ENCODE measurements at regions not wholly inside any gene's neighbourhood (a gene's known extent, or its start where the extent isn't known, plus 50 kb on each side); places are given as distances from the start of the nearest gene placed in this dataset.

DNA sequence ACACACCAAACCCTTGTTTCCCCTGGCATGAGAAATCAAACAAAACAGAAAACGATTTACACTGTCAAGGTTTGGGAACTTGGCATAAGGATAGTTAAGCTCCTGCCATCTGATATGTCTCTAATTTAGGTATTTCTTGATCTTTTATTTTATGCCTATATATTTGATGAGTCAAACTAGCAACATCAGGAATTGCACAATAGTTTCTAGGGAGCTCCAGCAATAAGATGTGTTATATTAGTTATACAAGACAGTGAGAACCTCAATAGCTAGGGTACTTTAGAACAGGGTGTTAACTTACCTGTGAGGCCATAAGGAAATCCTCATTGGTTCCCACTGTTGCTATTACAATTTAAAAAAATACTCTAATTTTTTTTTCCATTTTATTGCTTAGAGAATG, 474.2 kb downstream of the GBA3 start:
- no peak for DNase-seq (ENCODE audit: low spot score)

- DNase-seq (ENCODE audit: low spot score) = no peak
Measured at GRCh38 chr4:23166407-23166806, 473.7 kb downstream of the GBA3 start.

DNA sequence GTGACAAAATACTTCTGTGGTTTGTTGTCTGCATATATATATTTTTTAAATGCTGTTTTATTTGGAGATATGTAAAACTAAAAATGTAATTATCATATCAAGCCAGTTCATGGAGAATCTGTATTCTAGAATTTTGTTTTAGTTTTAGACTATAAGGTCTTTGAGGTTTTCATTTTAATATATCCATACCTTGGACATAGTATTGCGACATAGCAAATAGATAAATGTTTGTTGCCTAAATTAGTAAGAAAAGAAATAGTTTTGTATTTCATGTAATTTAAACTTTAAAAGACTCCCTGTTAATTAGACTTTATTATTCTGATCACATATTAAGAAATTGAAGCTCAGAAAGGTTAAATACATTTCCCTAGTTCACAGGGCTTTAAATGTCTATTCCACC, 472.9 kb downstream of the GBA3 start:
- no peak for DNase-seq (ENCODE audit: low spot score)

DNA sequence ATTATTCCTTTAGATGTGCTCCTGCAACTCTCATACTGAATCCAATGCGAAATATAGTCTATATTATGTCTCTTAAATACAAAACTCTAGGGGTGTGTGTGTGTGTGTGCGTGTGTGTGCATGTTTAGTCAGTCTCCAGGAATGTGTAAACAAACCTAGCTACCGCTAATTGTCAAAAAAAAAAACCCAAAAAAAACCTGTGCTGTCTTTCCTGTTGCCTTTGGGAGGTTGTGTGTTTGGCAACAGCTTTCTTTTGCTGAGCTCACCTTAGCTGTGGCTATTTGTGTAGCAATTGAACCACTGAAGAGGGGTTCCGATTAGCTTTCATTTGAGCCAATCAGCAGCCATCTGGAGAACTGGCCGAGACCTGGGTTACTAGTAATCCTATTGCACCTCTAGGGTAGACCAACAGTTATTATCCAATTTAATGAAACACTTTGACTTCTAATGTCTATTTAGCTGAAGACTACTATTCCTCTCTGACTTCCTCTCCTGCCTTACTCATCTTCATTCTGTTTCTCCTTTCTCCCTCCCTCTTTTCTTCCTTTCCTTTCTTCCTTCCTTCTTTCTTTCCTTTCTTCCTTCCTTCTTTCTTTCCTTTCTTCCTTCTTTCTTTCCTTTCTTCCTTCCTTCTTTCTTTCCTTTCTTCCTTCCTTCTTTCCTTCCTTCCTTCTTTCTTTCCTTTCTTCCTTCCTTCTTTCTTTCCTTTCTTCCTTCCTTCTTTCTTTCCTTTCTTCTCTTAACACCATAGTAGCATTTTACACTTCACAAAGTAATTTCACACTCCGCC, 471.1 kb downstream of the GBA3 start:
- DNase-seq (ENCODE audit: low spot score) = no peak

DNA sequence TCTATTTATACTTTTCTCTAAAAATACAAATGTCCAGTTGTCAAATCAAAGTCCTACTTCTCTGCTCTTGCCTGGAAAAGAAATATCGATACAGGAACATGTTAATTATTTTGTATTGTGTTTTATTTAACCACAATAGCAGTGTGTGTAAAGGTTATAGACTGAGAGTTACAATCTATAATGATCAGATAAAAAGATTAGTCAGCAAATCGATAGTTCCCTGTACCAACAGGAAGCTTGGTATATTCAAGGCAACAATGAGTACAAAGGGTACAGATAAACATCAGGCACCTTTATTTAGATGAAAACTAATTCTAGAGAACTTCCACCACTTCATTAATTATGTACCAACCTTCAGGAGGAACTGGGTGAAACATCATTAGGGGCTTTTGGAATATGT, 469.5 kb downstream of the GBA3 start:
- no peak for DNase-seq (ENCODE audit: low spot score)

GRCh38 chr4:23161787-23162186, 469.1 kb downstream of the GBA3 start:
- no peak for DNase-seq (ENCODE audit: low spot score)

DNA sequence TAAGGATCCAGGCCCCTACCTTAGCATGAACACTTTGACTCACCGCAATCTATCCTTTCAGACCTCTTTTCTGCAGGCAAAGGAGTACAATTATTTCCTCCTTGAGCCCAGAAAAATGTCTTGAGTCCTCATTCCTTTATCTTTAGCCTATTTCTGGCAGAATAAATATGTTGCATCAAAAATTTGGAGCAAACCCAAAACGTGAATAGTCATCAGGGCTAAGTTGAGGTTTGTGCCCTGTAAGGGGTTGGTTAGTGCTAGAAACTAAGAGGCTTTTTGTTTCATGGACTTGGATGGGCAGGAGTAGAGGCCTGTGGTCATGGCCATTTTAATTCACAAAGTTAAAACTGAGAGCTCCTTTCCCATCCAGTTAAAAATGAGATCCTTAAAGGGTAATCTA, 460.3 kb downstream of the GBA3 start:
- no peak for DNase-seq (ENCODE audit: low spot score)

DNA sequence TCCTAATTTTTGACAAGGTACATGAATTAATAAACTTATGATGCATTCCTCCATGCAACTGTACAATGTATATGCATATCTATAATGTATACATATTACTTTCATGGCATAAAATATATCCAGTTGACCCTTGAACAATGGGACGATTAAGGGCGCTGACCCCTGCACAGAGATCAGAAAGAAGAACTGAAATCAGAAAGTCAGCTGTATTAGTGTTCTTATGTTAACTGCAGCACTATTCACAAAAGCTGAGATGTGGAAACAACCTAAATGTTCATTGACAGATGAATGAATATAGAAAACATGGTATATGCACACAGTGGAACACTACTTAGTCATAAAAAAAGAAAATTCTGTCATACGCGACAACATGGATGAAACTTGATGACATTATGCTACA, 457.1 kb downstream of the GBA3 start:
- DNase-seq (ENCODE audit: low spot score) = no peak

GRCh38 chr4:23144707-23145106, 452.0 kb downstream of the GBA3 start:
- no peak for DNase-seq (ENCODE audit: low spot score)

DNA sequence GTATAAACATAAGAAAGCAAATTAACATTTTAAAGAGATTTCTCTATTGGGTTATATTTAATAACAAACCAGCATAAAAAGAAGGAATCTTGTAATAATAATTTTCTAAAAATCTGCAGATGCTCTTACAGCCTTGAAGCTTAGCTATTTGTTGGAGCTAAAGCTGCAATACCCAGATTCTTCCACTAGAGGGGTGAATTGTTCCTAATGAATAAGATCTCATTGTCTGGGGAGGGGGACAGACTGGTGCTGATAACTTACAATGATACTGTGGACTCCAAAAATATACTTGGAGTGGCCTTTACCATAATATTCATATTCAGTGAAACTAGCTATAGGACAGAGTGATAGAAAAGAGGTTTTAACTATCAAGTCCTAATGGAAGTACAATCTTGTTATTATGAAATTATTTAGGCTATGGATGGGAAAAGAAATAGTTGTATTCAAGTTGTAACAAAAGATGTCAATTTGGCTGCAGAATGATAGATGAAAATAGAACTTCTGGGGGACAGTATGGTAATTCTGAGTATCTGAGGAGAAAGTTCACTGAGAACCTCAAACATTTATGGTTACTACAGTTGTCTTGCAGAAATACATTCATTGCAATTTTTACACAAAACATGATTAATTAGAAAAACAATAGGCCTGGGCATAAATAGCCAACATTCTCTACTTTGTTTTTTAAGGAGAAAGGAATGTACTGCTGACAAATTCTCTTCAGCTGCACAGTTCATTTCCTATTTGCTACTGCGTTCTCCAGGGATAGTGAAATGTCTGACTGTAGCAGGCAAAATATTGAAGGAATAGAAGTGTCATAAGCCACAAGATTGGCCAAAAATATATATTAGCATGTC, 443.3 kb downstream of the GBA3 start:
- peak; percentile 19 for DNase-seq (ENCODE audit: low spot score)

DNA sequence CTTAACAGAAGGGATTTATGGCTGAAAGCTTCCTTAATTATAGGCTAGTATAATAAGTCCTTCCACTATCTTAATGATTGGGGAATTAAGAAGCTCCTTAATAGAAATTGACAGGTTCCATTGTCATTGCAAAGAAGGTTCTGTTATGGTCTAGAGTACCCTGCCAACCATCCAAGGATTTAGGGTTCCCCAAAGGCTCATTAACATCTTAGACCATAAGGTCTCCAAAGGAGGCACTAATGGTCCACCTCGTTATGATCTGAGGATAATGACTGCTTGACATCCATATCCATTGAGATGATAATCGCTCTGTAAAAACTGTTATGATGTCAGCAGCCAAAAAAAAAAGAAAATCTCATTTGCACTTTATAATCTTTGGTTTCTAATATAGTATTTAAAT, 441.6 kb downstream of the GBA3 start:
- DNase-seq (ENCODE audit: low spot score) = no peak

DNA sequence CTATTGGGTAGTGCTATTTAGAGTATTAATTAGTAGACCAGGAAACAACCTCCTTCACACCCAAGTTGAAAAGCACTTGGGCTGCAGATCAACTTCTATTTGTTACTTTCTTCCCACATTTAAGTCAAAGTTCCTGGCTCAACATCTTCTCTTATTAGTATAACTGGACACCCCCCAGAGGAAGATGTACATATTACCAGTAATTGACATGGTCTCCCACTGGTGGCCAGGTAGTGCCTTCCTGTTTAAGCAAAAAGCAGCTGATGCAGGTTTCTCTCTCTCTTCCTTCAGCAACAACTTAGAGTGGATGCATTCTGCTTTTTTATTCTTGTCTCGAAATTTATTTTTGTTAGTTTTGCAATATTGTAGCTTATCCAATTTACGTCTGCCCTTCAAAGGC, 438.1 kb downstream of the GBA3 start:
- DNase-seq (ENCODE audit: low spot score) = no peak

DNA sequence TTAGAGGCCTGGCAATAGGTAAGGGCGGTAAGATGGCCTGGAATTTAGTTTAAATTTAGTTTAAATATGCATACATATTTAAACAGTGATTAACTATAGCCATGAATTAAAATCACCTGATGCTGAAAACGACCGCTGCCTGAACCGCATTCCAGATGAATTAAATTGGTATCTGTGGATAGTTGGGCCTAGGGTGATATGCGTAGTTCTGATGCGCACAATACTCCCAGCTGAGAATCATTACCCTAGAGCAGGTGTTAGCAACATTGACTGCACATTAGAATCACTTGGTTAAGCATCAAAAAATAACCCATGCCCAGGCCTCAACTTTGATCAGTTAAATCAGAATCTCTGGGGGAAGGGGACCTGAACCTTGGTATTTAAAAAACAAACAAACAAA, 432.4 kb downstream of the GBA3 start:
- no peak for DNase-seq (ENCODE audit: low spot score)

DNA sequence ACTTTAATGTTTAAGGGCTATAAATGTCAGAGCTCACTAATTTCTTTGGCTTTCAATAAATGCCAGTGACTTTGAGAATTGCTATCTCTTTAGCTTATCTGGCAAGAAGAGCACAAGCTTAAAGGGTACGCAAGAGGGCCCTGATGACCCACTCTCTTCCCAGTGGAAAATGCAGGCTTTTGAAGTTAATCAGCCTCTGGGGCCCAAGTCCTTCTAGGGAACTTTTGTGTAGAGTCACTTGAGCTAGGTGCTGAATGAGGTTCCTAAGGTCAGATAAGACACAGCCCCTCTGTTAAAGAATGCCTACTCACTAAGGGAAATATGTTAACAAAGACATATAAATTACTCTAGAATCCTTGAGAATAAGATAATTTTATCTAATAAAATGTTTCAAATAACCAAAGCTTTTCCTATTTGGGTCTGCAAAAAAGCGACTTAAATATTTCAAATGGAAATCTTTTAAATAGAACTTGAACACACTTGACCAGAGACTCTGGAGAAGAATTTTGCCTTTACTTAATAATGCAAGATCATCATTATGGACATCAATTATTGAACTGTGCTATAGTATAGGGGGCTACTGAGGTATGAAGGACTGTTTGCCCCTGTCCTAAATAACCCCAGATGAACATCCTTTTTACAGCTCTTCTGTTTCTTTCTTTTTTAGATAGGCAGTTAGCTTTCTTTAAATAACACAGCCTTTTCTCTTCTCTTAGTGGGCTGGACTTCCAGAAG, 430.1 kb downstream of the GBA3 start:
- no peak for DNase-seq (ENCODE audit: low spot score)

- no peak for DNase-seq (ENCODE audit: low spot score)
Measured at GRCh38 chr4:23120374-23120773, 427.6 kb downstream of the GBA3 start.

- no peak for DNase-seq (ENCODE audit: low spot score)
Measured at GRCh38 chr4:23117826-23118225, 425.1 kb downstream of the GBA3 start.

GRCh38 chr4:23114538-23114937, 421.8 kb downstream of the GBA3 start:
- DNase-seq (ENCODE audit: low spot score) = no peak

DNA sequence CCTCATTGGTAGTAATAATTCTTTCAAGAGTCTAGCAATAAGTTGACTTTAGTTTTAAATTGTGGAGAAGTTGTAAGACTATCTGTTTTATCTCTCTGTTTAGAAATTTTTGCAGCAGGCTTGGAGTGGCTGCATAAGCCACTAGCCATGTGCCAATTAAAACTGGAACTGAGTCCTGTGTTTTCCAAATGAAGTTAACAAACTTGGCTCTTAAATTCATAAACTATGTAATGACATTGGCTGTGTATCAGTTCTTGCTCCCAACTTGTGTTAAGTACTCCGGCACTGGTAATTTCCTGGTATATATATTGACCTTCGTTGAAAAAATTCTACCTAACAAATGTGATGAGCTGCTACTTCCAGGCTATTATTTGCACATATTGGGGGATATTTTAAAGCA, 420.4 kb downstream of the GBA3 start:
- DNase-seq (ENCODE audit: low spot score) = no peak

- no peak for DNase-seq (ENCODE audit: low spot score)
Measured at GRCh38 chr4:23106516-23106915, 413.8 kb downstream of the GBA3 start.

- DNase-seq (ENCODE audit: low spot score) = no peak
Measured at GRCh38 chr4:23105759-23106370, 413.1 kb downstream of the GBA3 start.

DNA sequence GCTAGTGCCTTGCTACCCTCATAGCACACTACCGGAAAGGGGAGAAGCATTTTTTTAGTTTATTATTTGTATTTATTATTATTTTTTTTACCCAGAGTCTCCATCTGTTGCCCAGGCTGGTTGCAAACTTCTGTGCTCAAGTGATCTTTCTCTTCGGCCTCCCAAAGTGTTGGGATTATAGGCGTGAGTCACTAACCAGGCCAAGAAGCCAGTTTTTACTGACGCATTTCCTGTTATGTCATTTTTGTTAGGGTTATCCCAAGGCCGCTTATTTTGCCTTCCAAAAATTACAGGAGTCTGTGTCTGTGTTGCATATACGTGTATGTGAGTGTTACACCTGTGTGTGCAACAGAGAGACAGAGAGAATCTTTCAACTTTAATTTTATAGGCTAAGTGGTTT, 404.5 kb downstream of the GBA3 start:
- peak; percentile 20 for DNase-seq (ENCODE audit: low spot score)

- no peak for DNase-seq (ENCODE audit: low spot score)
Measured at GRCh38 chr4:23091711-23092110, 399.0 kb downstream of the GBA3 start.

GRCh38 chr4:23085249-23085568, 392.5 kb downstream of the GBA3 start:
- no peak for DNase-seq (ENCODE audit: low spot score)
